HUES64 (cell line): ENCODE measurements at regions not wholly inside any gene's neighbourhood (a gene's known extent, or its start where the extent isn't known, plus 50 kb on each side); places are given as distances from the start of the nearest gene placed in this dataset.

Experiments used
- H3K27ac ChIP-seq: 2 replicates; pipeline ENCODE4 v1.7.0; 2013; ENCODE audit warnings: low read depth, low read length, inconsistent platforms
- H3K27me3 ChIP-seq: 2 replicates; pipeline ENCODE4 v1.6.1; 2013; ENCODE audit warnings: mild to moderate bottlenecking, low read length; ENCODE audit not compliant: insufficient read depth
- H3K36me3 ChIP-seq: 2 replicates; pipeline ENCODE4 v1.6.1; 2013; ENCODE audit warnings: mild to moderate bottlenecking, low read length; ENCODE audit not compliant: insufficient read depth
- H3K4me1 ChIP-seq: 2 replicates; pipeline ENCODE4 v1.6.1; 2013; ENCODE audit warnings: mild to moderate bottlenecking, low read length, moderate library complexity; ENCODE audit not compliant: insufficient read depth
- H3K4me3 ChIP-seq: 2 replicates; pipeline ENCODE4 v1.5.1; 2013; ENCODE audit warnings: mild to moderate bottlenecking, low read length, moderate library complexity
- H3K9ac ChIP-seq: 2 replicates; pipeline ENCODE4 v1.6.1; 2013; ENCODE audit warnings: mild to moderate bottlenecking, low read depth, low read length
- H3K9me3 ChIP-seq: 2 replicates; pipeline ENCODE4 v1.6.1; 2013; ENCODE audit warnings: low read depth, low read length; ENCODE audit not compliant: insufficient read depth
- WGBS: fragments of 150-250, 120-280 bp; methylation state at CpG from one replicate; pipeline ENCODE4 v1.1.7; 2013; ENCODE audit warnings: missing lambda C conversion rate; 5-methylcytosine and 5-hydroxymethylcytosine counted together

DNA sequence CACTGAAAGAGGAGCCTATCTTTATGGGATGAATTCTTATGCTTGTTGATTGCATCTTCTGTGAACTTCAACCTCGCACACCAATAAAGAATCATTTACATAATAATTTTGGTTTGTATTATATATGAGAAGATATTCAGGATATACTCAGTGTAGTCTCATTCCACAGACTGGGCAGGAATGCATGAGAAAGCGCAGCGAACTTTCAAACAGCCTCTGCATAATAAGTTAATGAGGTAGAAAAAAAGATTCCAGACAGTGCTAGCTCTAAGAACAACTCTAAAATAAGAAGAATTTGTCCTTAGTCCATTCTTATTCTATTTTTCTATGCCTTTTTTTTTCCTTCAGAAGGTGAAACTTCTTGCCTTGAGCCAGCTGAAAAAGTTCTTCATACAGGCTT, 224.3 kb upstream of the CTSO start:
- no peak overlapping the region for H3K4me3 ChIP-seq
- WGBS, result 100% methylated on average over 2 of the region's 3 CpGs
- no peaks in the 10 kb centered on the region for H3K36me3 ChIP-seq
- no peak overlapping the region for H3K27ac ChIP-seq
- peaks cover 13% of the 10 kb centered on the region for H3K4me1 ChIP-seq
- H3K9ac ChIP-seq, result no peak overlapping the region
- no peaks in the 10 kb centered on the region for H3K9me3 ChIP-seq
- no peaks in the 10 kb centered on the region for H3K27me3 ChIP-seq

DNA sequence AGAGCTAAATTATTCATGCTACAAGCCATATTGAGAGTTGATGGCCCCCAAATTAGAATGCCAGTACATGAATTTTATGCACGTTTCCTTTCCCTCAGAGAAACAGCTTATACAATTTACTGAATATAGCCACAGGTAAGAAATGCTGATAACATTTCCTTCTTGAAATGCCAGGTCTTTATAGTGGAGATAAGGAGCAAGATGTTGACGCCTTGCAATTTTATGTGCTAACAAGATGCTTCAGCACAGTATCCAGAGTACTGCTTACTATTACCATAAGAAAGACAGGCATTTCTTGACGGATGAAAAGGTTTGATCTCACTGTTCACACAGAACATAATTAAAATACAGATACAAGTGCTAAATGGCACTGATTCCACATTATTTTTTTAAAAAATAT, 223.2 kb upstream of the CTSO start:
- no peak overlapping the region for H3K27ac ChIP-seq
- H3K9me3 ChIP-seq, result no peaks in the 10 kb centered on the region
- 62% methylated on average over 3 of the region's 3 CpGs for WGBS
- no peak overlapping the region for H3K9ac ChIP-seq
- H3K36me3 ChIP-seq, result no peaks in the 10 kb centered on the region
- H3K4me3 ChIP-seq, result no peak overlapping the region
- no peaks in the 10 kb centered on the region for H3K27me3 ChIP-seq
- H3K4me1 ChIP-seq, result peaks cover 13% of the 10 kb centered on the region

DNA sequence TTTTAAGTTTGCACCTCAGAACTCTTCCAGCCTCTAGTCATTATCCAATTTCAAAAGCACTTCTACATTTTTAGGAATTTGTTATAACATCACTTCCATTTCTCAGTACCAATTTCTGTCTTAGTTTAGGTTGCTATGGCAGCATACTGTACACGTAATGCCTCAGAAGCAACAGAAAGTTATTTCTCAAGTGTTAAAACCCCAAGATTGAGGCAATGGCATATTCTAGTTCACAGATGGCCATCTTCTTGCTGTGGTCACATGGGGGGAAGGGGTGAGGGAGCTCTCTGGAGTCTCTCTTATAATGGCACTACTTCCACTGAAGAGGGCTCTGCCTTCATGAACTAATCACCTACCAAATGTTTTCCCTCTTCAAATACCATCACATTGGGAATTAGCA, 220.3 kb upstream of the CTSO start:
- H3K9ac ChIP-seq, result no peak overlapping the region
- no peak overlapping the region for H3K27ac ChIP-seq
- no peaks in the 10 kb centered on the region for H3K36me3 ChIP-seq
- no peak overlapping the region for H3K4me3 ChIP-seq
- H3K9me3 ChIP-seq, result no peaks in the 10 kb centered on the region
- H3K27me3 ChIP-seq, result no peaks in the 10 kb centered on the region
- H3K4me1 ChIP-seq, result peaks cover 13% of the 10 kb centered on the region
- 97% methylated on average over 1 of the region's 1 CpG for WGBS

DNA sequence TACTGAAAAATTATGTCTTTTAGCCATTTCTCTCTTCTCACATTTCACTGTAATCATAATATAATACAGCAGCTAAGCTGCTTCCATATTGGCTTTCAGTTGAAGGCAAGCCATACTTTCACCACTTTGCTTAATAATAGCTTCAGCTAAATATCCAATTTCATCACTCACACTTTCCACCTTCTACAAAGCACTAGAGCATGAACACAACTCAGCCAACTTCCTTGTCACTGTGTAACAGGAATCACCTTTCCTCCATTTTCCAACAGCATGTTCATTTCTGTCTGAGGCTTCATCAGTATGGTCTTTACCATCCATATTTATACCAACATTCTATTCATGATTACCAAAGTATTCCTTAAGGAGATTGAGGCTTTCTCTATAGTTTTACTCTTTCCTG, 219.8 kb upstream of the CTSO start:
- Histone ChIP-seq H3K27me3 (no peaks in the 10 kb centered on the region), H3K36me3 (no peaks in the 10 kb centered on the region), H3K4me3 (no peak overlapping the region), H3K4me1 (peaks cover 13% of the 10 kb centered on the region), H3K9me3 (no peaks in the 10 kb centered on the region), H3K27ac (no peak overlapping the region), H3K9ac (no peak overlapping the region)

DNA sequence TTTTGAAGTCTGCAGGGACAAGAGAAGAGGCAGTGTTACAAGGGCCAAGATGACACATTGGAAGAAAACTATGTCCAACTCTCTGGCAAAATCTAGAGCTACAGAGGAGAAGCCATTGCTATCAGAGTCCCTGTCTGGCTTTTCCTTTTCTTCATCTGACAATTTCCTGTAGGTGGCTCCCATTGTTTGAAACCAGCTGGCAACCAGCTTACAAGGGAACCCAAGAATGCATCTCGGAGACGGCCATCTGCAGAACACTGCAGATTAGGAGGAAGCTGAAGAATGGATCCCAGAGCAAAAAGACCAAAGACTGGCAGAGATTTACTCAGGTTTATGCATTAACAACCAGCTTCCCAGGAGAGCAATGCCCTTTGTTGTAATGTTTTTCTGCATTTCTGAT, 216.2 kb upstream of the CTSO start:
- no peak overlapping the region for H3K4me3 ChIP-seq
- no peak overlapping the region for H3K27ac ChIP-seq
- no peaks in the 10 kb centered on the region for H3K9me3 ChIP-seq
- H3K36me3 ChIP-seq, result no peaks in the 10 kb centered on the region
- WGBS, result 84% methylated on average over 2 of the region's 2 CpGs
- H3K4me1 ChIP-seq, result no peaks in the 10 kb centered on the region
- no peaks in the 10 kb centered on the region for H3K27me3 ChIP-seq
- H3K9ac ChIP-seq, result no peak overlapping the region

DNA sequence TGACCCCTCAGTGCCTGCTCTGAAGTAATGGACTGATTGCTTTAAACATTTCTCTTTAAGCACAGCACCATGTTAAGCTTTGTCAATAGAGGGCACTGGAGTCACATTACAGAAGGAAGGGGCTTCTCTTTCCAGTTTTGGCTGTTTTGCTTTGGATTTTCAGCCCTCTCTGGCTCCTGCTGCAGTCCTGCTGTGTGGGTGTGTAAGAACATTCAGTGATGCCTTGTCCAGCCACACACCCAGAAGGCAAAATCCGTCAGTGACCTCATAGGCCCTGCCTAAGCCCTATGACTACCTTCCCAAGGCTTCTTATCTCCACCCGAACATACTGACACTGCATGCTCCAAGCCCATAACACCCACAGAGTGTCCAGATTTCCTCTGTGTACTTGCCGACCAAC, 215.3 kb upstream of the CTSO start:
- H3K27ac ChIP-seq, result no peak overlapping the region
- no peaks in the 10 kb centered on the region for H3K4me1 ChIP-seq
- H3K36me3 ChIP-seq, result no peaks in the 10 kb centered on the region
- 71% methylated on average over 3 of the region's 3 CpGs for WGBS
- H3K9ac ChIP-seq, result no peak overlapping the region
- H3K4me3 ChIP-seq, result no peak overlapping the region
- no peaks in the 10 kb centered on the region for H3K9me3 ChIP-seq
- H3K27me3 ChIP-seq, result no peaks in the 10 kb centered on the region

DNA sequence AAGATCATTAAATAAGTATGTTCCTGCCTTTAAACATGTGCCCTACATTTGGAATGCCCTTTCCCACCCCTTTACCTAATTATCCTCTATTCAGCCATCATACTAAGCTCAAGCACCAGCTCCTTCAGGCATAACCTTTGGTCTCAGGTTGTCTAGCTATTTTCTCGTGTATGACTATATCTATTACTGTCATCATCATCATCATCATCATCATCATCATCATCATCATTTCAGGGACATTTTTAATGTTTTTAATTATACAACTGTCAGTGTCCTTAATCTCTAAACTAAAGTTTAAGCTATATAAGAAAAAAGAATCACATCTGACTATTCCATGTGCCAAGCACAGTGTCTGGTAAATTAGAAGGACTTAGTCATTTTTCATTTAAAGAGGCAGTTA, 214.6 kb upstream of the CTSO start:
- Histone ChIP-seq H3K4me1 (no peaks in the 10 kb centered on the region), H3K9me3 (no peaks in the 10 kb centered on the region)

DNA sequence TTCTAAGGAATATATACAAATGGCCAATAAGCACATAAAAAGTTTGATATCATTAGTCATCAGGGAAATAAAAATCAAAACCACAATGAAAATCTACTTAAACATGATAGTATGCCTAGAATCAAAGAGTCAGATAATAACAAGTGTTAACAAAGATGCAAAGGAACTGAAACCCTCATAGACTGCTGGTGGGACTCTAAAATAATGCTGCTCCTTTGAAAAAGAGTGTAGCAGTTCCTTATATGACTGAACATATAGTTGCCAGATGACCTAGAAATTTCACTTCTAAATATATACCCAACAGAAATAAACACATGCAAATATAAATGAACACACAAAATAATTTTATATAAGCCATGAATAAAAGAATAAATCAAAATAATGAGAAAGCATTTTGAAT, 205.1 kb upstream of the CTSO start:
- H3K4me1 ChIP-seq, result no peaks in the 10 kb centered on the region
- no peak overlapping the region for H3K27ac ChIP-seq
- H3K9ac ChIP-seq, result no peak overlapping the region
- H3K9me3 ChIP-seq, result no peaks in the 10 kb centered on the region
- H3K27me3 ChIP-seq, result no peaks in the 10 kb centered on the region
- H3K4me3 ChIP-seq, result no peak overlapping the region
- no peaks in the 10 kb centered on the region for H3K36me3 ChIP-seq

More for the DNA sequence above, 214.6 kb upstream of the CTSO start:
- 84% methylated on average over 1 of the region's 1 CpG for WGBS
- Histone ChIP-seq H3K27me3 (no peaks in the 10 kb centered on the region), H3K9ac (no peak overlapping the region), H3K36me3 (no peaks in the 10 kb centered on the region), H3K27ac (no peak overlapping the region), H3K4me3 (no peak overlapping the region)

DNA sequence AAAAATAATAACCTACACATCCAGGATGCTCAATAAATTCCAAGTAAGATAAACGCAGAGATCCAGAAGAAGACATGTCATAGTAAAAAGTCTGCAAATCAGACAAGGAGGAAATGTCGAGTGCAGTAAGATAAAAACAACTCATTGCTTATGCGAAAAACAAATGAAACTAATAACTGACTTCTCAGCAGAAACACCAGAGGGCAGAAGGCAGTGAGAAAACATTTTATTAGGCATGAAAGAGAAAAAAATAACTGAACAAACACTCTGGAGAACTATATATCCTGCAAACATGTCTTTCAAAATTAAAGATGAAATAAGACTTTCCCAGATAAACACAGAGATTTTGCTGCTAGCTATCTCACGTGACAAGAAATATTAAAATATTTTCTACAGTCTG, 201.3 kb upstream of the CTSO start:
- Histone ChIP-seq H3K9ac (no peak overlapping the region), H3K27ac (no peak overlapping the region), H3K4me1 (no peaks in the 10 kb centered on the region), H3K9me3 (no peaks in the 10 kb centered on the region), H3K4me3 (no peak overlapping the region), H3K27me3 (no peaks in the 10 kb centered on the region), H3K36me3 (no peaks in the 10 kb centered on the region)
- WGBS, result 92% methylated on average over 4 of the region's 4 CpGs

DNA sequence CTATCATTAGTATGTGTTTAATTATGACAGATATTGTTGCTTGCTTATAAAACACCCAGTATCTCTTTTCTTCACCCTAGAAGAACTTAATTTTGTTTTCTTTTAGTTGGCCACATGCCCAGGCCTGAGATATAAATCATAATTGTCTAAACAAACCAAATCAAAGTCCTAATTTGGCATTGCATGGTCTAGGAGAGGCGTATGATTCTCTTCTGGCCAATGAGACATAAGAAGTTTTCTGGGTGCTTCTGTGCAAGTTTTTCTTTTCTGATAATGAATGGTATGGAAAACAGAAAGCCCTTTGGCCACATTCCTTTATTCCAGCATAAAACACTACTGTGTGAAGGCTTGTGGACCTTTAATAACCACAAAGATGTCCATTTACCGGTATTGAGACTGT, 192.9 kb upstream of the CTSO start:
- WGBS, result 95% methylated on average over 2 of the region's 2 CpGs
- Histone ChIP-seq H3K9ac (no peak overlapping the region), H3K27me3 (no peaks in the 10 kb centered on the region), H3K27ac (no peak overlapping the region), H3K9me3 (no peaks in the 10 kb centered on the region), H3K36me3 (no peaks in the 10 kb centered on the region), H3K4me1 (no peaks in the 10 kb centered on the region), H3K4me3 (no peak overlapping the region)

DNA sequence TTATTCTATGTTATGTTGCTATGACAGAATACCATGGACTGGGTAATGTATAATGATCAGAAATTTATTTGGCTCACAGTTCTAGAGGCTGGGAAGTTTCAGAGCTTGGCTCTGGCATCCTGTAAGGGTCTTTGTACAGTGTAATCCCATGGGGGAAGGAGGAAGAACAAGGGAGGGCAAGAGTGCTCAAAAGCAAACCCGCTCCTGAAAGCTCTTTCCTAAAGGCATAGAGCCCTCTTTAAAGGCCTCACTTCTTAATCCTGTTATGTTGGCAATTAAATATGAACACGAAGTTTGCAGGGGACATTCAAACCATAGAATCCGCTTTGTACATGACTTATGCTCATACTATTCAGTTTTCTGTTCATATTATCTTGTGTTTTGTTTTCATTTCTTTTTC, 191.3 kb upstream of the CTSO start:
- Histone ChIP-seq H3K4me1 (no peaks in the 10 kb centered on the region), H3K36me3 (no peaks in the 10 kb centered on the region), H3K9ac (no peak overlapping the region), H3K4me3 (no peak overlapping the region), H3K27me3 (no peaks in the 10 kb centered on the region), H3K9me3 (no peaks in the 10 kb centered on the region), H3K27ac (no peak overlapping the region)
- WGBS, result 89% methylated on average over 3 of the region's 3 CpGs

DNA sequence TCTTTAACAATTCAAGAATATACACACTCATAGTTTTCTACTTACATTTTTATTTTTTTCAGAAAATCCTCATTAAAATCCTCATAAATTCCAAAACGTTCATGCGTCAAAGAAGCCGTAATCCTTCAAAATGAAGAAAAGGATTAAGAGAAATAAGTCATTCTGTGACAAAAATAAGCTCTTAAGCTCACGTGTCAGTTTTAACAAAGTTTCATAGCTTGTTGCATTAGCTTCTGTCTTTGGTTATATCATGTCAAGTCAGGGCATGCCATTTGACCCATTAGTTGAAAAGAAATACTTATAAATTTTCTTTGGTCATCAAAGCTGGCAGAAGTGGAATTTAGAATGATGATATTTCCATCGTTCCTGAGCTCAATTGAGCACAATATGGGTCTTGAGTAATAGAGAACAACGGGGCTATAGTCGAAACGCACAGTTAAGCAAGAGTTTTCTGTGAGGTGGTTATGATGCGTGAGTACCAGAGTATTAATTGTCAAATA, 185.2 kb upstream of the CTSO start:
- Histone ChIP-seq H3K4me3 (no peak overlapping the region), H3K36me3 (no peaks in the 10 kb centered on the region), H3K27ac (no peak overlapping the region), H3K9me3 (no peaks in the 10 kb centered on the region), H3K9ac (no peak overlapping the region), H3K4me1 (peaks cover 5% of the 10 kb centered on the region; the same call in 1 of the 2 replicates), H3K27me3 (no peaks in the 10 kb centered on the region)
- WGBS, result 98% methylated on average over 8 of the region's 9 CpGs
